A549 (cell line): ENCODE measurements at regions not wholly inside any gene's neighbourhood (a gene's known extent, or its start where the extent isn't known, plus 50 kb on each side); places are given as distances from the start of the nearest gene placed in this dataset.
A peak's percentile ranks its signal among the peaks of the same experiment; 100 is the strongest.

Source experiments
- ATAC-seq, 2 experiments: fragments of 200-7000 bp in 1 of 2; fragments of >200 bp in 1 of 2; cut with Nextera tagmentation in 1 of 2; cut with Tn5 transposase in 1 of 2; 3 replicates each; pipeline versions ENCODE4 v1.8.0 to v1.9.1; 2018 to 2020; ENCODE audit warnings: mild to moderate bottlenecking in 1 of 2, moderate library complexity in 1 of 2
- CTCF ChIA-PET: fragments of 300-600 bp; sonication (Branson Sonifier 250); formaldehyde crosslinking; extraction: SDS; loops from one replicate; lab custom pipeline; 2021; ENCODE audit warnings: antibody characterized with exemption, inconsistent platforms; lab: Yijun Ruan, JAX
- POLR2A ChIA-PET: fragments of 350-600 bp; formaldehyde crosslinking; extraction: SDS; loops from one replicate; lab custom pipeline; 2021; ENCODE audit warnings: antibody characterized with exemption, inconsistent platforms; lab: Yijun Ruan, JAX
- DNase-seq, 2 experiments: peaks; one replicate each; pipeline versions ENCODE4 v3.0.0 to v3.0.0-alpha.2; 2011 to 2016; ENCODE audit warnings: low read depth in 1 of 2, low spot score in 1 of 2
- FAIRE-seq: peaks from 2 replicates; lab custom pipeline; 2011; peaks lifted over from hg19 to GRCh38; lab: Jason Lieb, UNC
- H3K27ac ChIP-seq, 2 experiments: fragments of >200 bp; sonication (Bioruptor Twin); formaldehyde crosslinking; 3 replicates each; pipeline ENCODE4 v1.5.1; 2016 to 2017
- H3K4me1 ChIP-seq: fragments of >200 bp; sonication (Bioruptor Twin); formaldehyde crosslinking; 3 replicates; pipeline ENCODE4 v1.6.1; 2016
- H3K4me2 ChIP-seq: fragments of >200 bp; sonication (Bioruptor Twin); formaldehyde crosslinking; 3 replicates; pipeline ENCODE4 v1.6.1; 2016
- H3K4me3 ChIP-seq: fragments of >200 bp; sonication (Bioruptor Twin); formaldehyde crosslinking; 3 replicates; pipeline ENCODE4 v1.5.1; 2016
- H3K9me3 ChIP-seq: fragments of >200 bp; sonication (Bioruptor Twin); formaldehyde crosslinking; 3 replicates; pipeline ENCODE4 v1.6.1; 2016
- BCL3 ChIP-seq: fragments of >200 bp; sonication (Bioruptor Twin); formaldehyde crosslinking; IDR thresholded peaks from 3 replicates; pipeline ENCODE4 v1.6.1; 2016
- CBX2 ChIP-seq: fragments of 200-600 bp; sonication (generic); IDR thresholded peaks from 2 replicates; pipeline ENCODE4 v1.6.1; 2016; ENCODE audit warnings: low read depth, mild to moderate bottlenecking, borderline replicate concordance
- CHD2 ChIP-seq: fragments of 150-350 bp; IDR thresholded peaks from 2 replicates; pipeline ENCODE4 v1.6.1; 2014; ENCODE audit warnings: low read length; ENCODE audit not compliant: partially characterized antibody
- CHD4 ChIP-seq: fragments of 200-600 bp; sonication (generic); IDR thresholded peaks from 2 replicates; pipeline ENCODE4 v1.6.1; 2016; ENCODE audit warnings: antibody characterized with exemption, mild to moderate bottlenecking, borderline replicate concordance
- EHF ChIP-seq: fragments of 250-450 bp; sonication (Bioruptor Pico); IDR thresholded peaks from 2 replicates; pipeline ENCODE4 v1.5.0; 2020; ENCODE audit warnings: mild to moderate bottlenecking
- EHMT2 ChIP-seq: fragments of 200-600 bp; sonication (generic); IDR thresholded peaks from 2 replicates; pipeline ENCODE4 v1.6.1; 2016; ENCODE audit warnings: antibody characterized with exemption, low read depth, mild to moderate bottlenecking, moderate library complexity
- ESRRA ChIP-seq: fragments of 150-350 bp; IDR thresholded peaks from 2 replicates; pipeline ENCODE4 v1.6.1; 2014; ENCODE audit warnings: mild to moderate bottlenecking, low read length, borderline replicate concordance
- FOXS1 ChIP-seq: fragments of 250-450 bp; sonication (Bioruptor Pico); IDR thresholded peaks from 2 replicates; pipeline ENCODE4 v1.5.0; 2020; ENCODE audit warnings: mild to moderate bottlenecking, moderate library complexity
- GATA3 ChIP-seq: IDR thresholded peaks from 2 replicates; pipeline ENCODE4 v1.6.1; 2012; ENCODE audit warnings: borderline replicate concordance
- HDAC2 ChIP-seq: fragments of 200-600 bp; sonication (generic); IDR thresholded peaks from 2 replicates; pipeline ENCODE4 v1.6.1; 2016
- HES2 ChIP-seq: fragments of >200 bp; sonication (Bioruptor Twin); formaldehyde crosslinking; IDR thresholded peaks from 2 replicates; pipeline ENCODE4 v1.6.1; 2016
- HOXB13 ChIP-seq: fragments of 250-450 bp; sonication (Bioruptor Pico); IDR thresholded peaks from 2 replicates; pipeline ENCODE4 v1.5.0; 2020; ENCODE audit warnings: low read depth, mild to moderate bottlenecking, moderate library complexity
- HOXB5 ChIP-seq: fragments of 250-450 bp; sonication (Bioruptor Pico); IDR thresholded peaks from 2 replicates; pipeline ENCODE4 v1.5.0; 2020; ENCODE audit warnings: mild to moderate bottlenecking, moderate library complexity
- KDM5A ChIP-seq: fragments of 200-600 bp; sonication (generic); IDR thresholded peaks from 2 replicates; pipeline ENCODE4 v1.6.1; 2016; ENCODE audit warnings: antibody characterized with exemption, mild to moderate bottlenecking
- MAZ ChIP-seq: fragments of 150-350 bp; IDR thresholded peaks from 2 replicates; pipeline ENCODE4 v1.6.1; 2014; ENCODE audit warnings: antibody characterized with exemption, low read depth, low read length, borderline replicate concordance
- NR3C1 ChIP-seq: fragments of >200 bp; sonication (Bioruptor Twin); formaldehyde crosslinking; IDR thresholded peaks from 3 replicates; pipeline ENCODE4 v1.6.1; 2017
- PBX3 ChIP-seq: IDR thresholded peaks from 2 replicates; pipeline ENCODE4 v1.6.1; 2012
- PHF8 ChIP-seq: fragments of 200-600 bp; sonication (generic); IDR thresholded peaks from 2 replicates; pipeline ENCODE4 v1.6.1; 2016; ENCODE audit warnings: low read depth, mild to moderate bottlenecking, antibody characterized with exemption, moderate library complexity, borderline replicate concordance
- RAD21 ChIP-seq, 2 experiments: fragments of >200 bp in 1 of 2; sonication (Bioruptor Twin) in 1 of 2; formaldehyde crosslinking in 1 of 2; IDR thresholded peaks in 1 of 2; conservative IDR thresholded peaks in 1 of 2; 2 replicates in 1 of 2; 3 replicates in 1 of 2; pipeline ENCODE4 v1.6.1; 2012 to 2018; ENCODE audit warnings: inconsistent platforms in 1 of 2
- RARB ChIP-seq: fragments of 250-450 bp; sonication (Bioruptor Pico); IDR thresholded peaks from 2 replicates; pipeline ENCODE4 v1.8.0; 2021; ENCODE audit warnings: mild to moderate bottlenecking, moderate library complexity
- RCOR1 ChIP-seq: fragments of 150-350 bp; IDR thresholded peaks from 2 replicates; pipeline ENCODE4 v1.6.1; 2014; ENCODE audit warnings: antibody characterized with exemption, low read length, low read depth
- SMC3 ChIP-seq: fragments of >200 bp; sonication (Bioruptor Twin); formaldehyde crosslinking; IDR thresholded peaks from 3 replicates; pipeline ENCODE4 v1.6.1; 2018; ENCODE audit warnings: inconsistent platforms
- TFCP2L1 ChIP-seq: fragments of 250-450 bp; sonication (Bioruptor Pico); IDR thresholded peaks from 2 replicates; pipeline ENCODE4 v1.5.0; 2021; ENCODE audit warnings: mild to moderate bottlenecking
- ZNF302 ChIP-seq: fragments of 250-450 bp; sonication (Bioruptor Pico); IDR thresholded peaks from 2 replicates; pipeline ENCODE4 v1.9.0; 2021; ENCODE audit warnings: inconsistent platforms, mild to moderate bottlenecking, moderate library complexity
- WGBS: methylation state at CpG from one replicate; pipeline ENCODE4 v1.1.6; 2017; ENCODE audit errors: missing lambda C conversion rate; 5-methylcytosine and 5-hydroxymethylcytosine counted together

GRCh38 chr4:14182148-14182547 lies 554.6 kb upstream of the BOD1L1 start:
- no peak overlapping the region for H3K4me3 ChIP-seq
- H3K9me3 ChIP-seq = no peaks in the 10 kb centered on the region
- peaks cover 41% of the 10 kb centered on the region for H3K4me1 ChIP-seq
- FAIRE-seq (no peak), DNase-seq (no peak), ATAC-seq (no peak)
- 94% methylated on average over 6 of the region's 6 CpGs for WGBS
- ChIA-PET POLR2A (interaction anchor here (1.4 to 1.6 kb wide), 3 partner anchors 193 to 819 kb away, joined by 4 to 6 read pairs (median 5); no protein-coding TSS in a partner anchor), CTCF (no interaction called here)
- H3K27ac ChIP-seq = peak overlapping the region; percentile 76 to 85; a peak in 5 of 6 replicates
- H3K4me2 ChIP-seq = no peak overlapping the region
- TF ChIP-seq RCOR1 (no peak), ZNF302 (no peak), EHMT2 (no peak), KDM5A (no peak), TFCP2L1 (CRISPR knock-in tag) (no peak), BCL3 (no peak), HOXB5 (CRISPR knock-in tag) (no peak), CHD4 (no peak)
- TF ChIP-seq, all 56 proteins: peak for 0

- no peak for ATAC-seq
- ChIA-PET POLR2A (no interaction called here), CTCF (no interaction called here)
- Histone ChIP-seq H3K4me1 (peaks cover 25% of the 10 kb centered on the region), H3K27ac (peak overlapping the region; percentile 13 to 85; a peak in 4 of 6 replicates), H3K4me3 (no peak overlapping the region), H3K9me3 (no peaks in the 10 kb centered on the region), H3K4me2 (no peak overlapping the region)
- WGBS = 84% methylated on average over 3 of the region's 3 CpGs
- no peak for TF ChIP-seq ESRRA
- no peak for TF ChIP-seq CHD4
- no peak for FAIRE-seq
- no peak for DNase-seq
Measured at GRCh38 chr4:14184265-14184664, 556.7 kb upstream of the BOD1L1 start.

- CTCF ChIA-PET = no interaction called here
- 88% methylated on average over 2 of the region's 2 CpGs for WGBS
- no peak for FAIRE-seq
Measured at GRCh38 chr4:14184767-14185166, 557.2 kb upstream of the BOD1L1 start.

GRCh38 chr4:14188214-14188613 lies 560.7 kb upstream of the BOD1L1 start:
- Histone ChIP-seq H3K4me3 (no peak overlapping the region), H3K27ac (0 out of 6 replicates have a peak overlapping the region, but pooled peaks of 1 of the 2 experiments have one; percentile 11), H3K9me3 (no peaks in the 10 kb centered on the region), H3K4me1 (peaks cover 2% of the 10 kb centered on the region; the same call in 2 of the 3 replicates), H3K4me2 (no peak overlapping the region)
- DNase-seq (no peak), FAIRE-seq (no peak), ATAC-seq (no peak)
- POLR2A ChIA-PET = no interaction called here
- TF ChIP-seq MAZ (no peak), HES2 (no peak), CBX2 (no peak), KDM5A (no peak), EHF (CRISPR knock-in tag) (no peak), HOXB13 (CRISPR knock-in tag) (no peak), FOXS1 (CRISPR knock-in tag) (no peak), HDAC2 (no peak), RARB (CRISPR knock-in tag) (no peak), CHD2 (no peak), PHF8 (no peak), RAD21 (conservative IDR thresholded peaks at IDR 0.05 in 1 of 2, IDR thresholded peaks at IDR 0.05 in 1 of 2) (no peak), SMC3 (no peak), NR3C1 (no peak), PBX3 (no peak)
- CTCF ChIA-PET = no interaction called here

More at GRCh38 chr4:14184767-14185166, 557.2 kb upstream of the BOD1L1 start:
- Histone ChIP-seq H3K27ac (peak overlapping the region in 1 of 2 experiments; percentile 85; a peak in 3 of 6 replicates), H3K4me2 (no peak overlapping the region), H3K4me3 (no peak overlapping the region), H3K9me3 (no peaks in the 10 kb centered on the region), H3K4me1 (peaks cover 22% of the 10 kb centered on the region)
- POLR2A ChIA-PET = no interaction called here
- DNase-seq = no peak
- ATAC-seq = no peak
- TF ChIP-seq NR3C1 (no peak), RAD21 (conservative IDR thresholded peaks at IDR 0.05 in 1 of 2, IDR thresholded peaks at IDR 0.05 in 1 of 2) (no peak), GATA3 (no peak)
